A549 (cell line): ENCODE measurements at regions not wholly inside any gene's neighbourhood (a gene's known extent, or its start where the extent isn't known, plus 50 kb on each side); places are given as distances from the start of the nearest gene placed in this dataset.

Experiments used
- ATAC-seq, 2 experiments: fragments of 200-7000 bp in 1 of 2; fragments of >200 bp in 1 of 2; cut with Nextera tagmentation in 1 of 2; cut with Tn5 transposase in 1 of 2; 3 replicates each; pipeline versions ENCODE4 v1.8.0 to v1.9.1; 2018 to 2020; ENCODE audit warnings: mild to moderate bottlenecking in 1 of 2, moderate library complexity in 1 of 2
- CTCF ChIA-PET: fragments of 300-600 bp; sonication (Branson Sonifier 250); formaldehyde crosslinking; extraction: SDS; loops from one replicate; lab custom pipeline; 2021; ENCODE audit warnings: antibody characterized with exemption, inconsistent platforms; lab: Yijun Ruan, JAX
- POLR2A ChIA-PET: fragments of 350-600 bp; formaldehyde crosslinking; extraction: SDS; loops from one replicate; lab custom pipeline; 2021; ENCODE audit warnings: antibody characterized with exemption, inconsistent platforms; lab: Yijun Ruan, JAX
- DNase-seq, 2 experiments: peaks; one replicate each; pipeline versions ENCODE4 v3.0.0 to v3.0.0-alpha.2; 2011 to 2016; ENCODE audit warnings: low read depth in 1 of 2, low spot score in 1 of 2
- FAIRE-seq: peaks from 2 replicates; lab custom pipeline; 2011; peaks lifted over from hg19 to GRCh38; lab: Jason Lieb, UNC
- H3K27ac ChIP-seq, 2 experiments: fragments of >200 bp; sonication (Bioruptor Twin); formaldehyde crosslinking; 3 replicates each; pipeline ENCODE4 v1.5.1; 2016 to 2017
- H3K4me1 ChIP-seq: fragments of >200 bp; sonication (Bioruptor Twin); formaldehyde crosslinking; 3 replicates; pipeline ENCODE4 v1.6.1; 2016
- H3K4me2 ChIP-seq: fragments of >200 bp; sonication (Bioruptor Twin); formaldehyde crosslinking; 3 replicates; pipeline ENCODE4 v1.6.1; 2016
- H3K4me3 ChIP-seq: fragments of >200 bp; sonication (Bioruptor Twin); formaldehyde crosslinking; 3 replicates; pipeline ENCODE4 v1.5.1; 2016
- H3K9me3 ChIP-seq: fragments of >200 bp; sonication (Bioruptor Twin); formaldehyde crosslinking; 3 replicates; pipeline ENCODE4 v1.6.1; 2016
- BCL3 ChIP-seq: fragments of >200 bp; sonication (Bioruptor Twin); formaldehyde crosslinking; IDR thresholded peaks from 3 replicates; pipeline ENCODE4 v1.6.1; 2016
- BHLHE40 ChIP-seq: IDR thresholded peaks from 2 replicates; pipeline ENCODE4 v1.6.1; 2012; ENCODE audit warnings: low read depth, low read length, inconsistent platforms
- CBX2 ChIP-seq: fragments of 200-600 bp; sonication (generic); IDR thresholded peaks from 2 replicates; pipeline ENCODE4 v1.6.1; 2016; ENCODE audit warnings: low read depth, mild to moderate bottlenecking, borderline replicate concordance
- CBX8 ChIP-seq: fragments of 200-600 bp; sonication (generic); IDR thresholded peaks from 2 replicates; pipeline ENCODE4 v1.6.1; 2016
- CHD2 ChIP-seq: fragments of 150-350 bp; IDR thresholded peaks from 2 replicates; pipeline ENCODE4 v1.6.1; 2014; ENCODE audit warnings: low read length; ENCODE audit not compliant: partially characterized antibody
- CTCF ChIP-seq: fragments of >200 bp; sonication (Bioruptor Twin); formaldehyde crosslinking; IDR thresholded peaks from 3 replicates; pipeline ENCODE4 v1.5.1; 2016
- E2F6 ChIP-seq: IDR thresholded peaks from 2 replicates; pipeline ENCODE4 v1.6.1; 2012; ENCODE audit warnings: low read depth, borderline replicate concordance
- EHF ChIP-seq: fragments of 250-450 bp; sonication (Bioruptor Pico); IDR thresholded peaks from 2 replicates; pipeline ENCODE4 v1.5.0; 2020; ENCODE audit warnings: mild to moderate bottlenecking
- EHMT2 ChIP-seq: fragments of 200-600 bp; sonication (generic); IDR thresholded peaks from 2 replicates; pipeline ENCODE4 v1.6.1; 2016; ENCODE audit warnings: antibody characterized with exemption, low read depth, mild to moderate bottlenecking, moderate library complexity
- ELK1 ChIP-seq: fragments of 150-350 bp; IDR thresholded peaks from 2 replicates; pipeline ENCODE4 v1.6.1; 2014; ENCODE audit warnings: low read depth, mild to moderate bottlenecking, low read length
- EP300 ChIP-seq, 2 experiments: fragments of >200 bp; sonication (Bioruptor Twin); formaldehyde crosslinking; IDR thresholded peaks; 2 replicates in 1 of 2; 3 replicates in 1 of 2; pipeline ENCODE4 v1.6.1; 2016 to 2017
- FOSB ChIP-seq: fragments of 250-450 bp; sonication (Bioruptor Pico); IDR thresholded peaks from 2 replicates; pipeline ENCODE4 v1.5.0; 2020; ENCODE audit warnings: mild to moderate bottlenecking, moderate library complexity
- FOSL2 ChIP-seq, 2 experiments: fragments of 450-650 bp in 1 of 2; fragments of >200 bp in 1 of 2; sonication (Bioruptor Twin) in 1 of 2; formaldehyde crosslinking; IDR thresholded peaks; 2 replicates each; pipeline versions ENCODE4 v1.5.0 to v1.6.1; 2016 to 2020; ENCODE audit warnings: mild to moderate bottlenecking in 1 of 2, moderate library complexity in 1 of 2
- HMGXB4 ChIP-seq: fragments of 250-450 bp; sonication (Bioruptor Pico); IDR thresholded peaks from 2 replicates; pipeline ENCODE4 v1.5.0; 2021; ENCODE audit warnings: mild to moderate bottlenecking, moderate library complexity, borderline replicate concordance
- HOXB13 ChIP-seq: fragments of 250-450 bp; sonication (Bioruptor Pico); IDR thresholded peaks from 2 replicates; pipeline ENCODE4 v1.5.0; 2020; ENCODE audit warnings: low read depth, mild to moderate bottlenecking, moderate library complexity
- KDM5A ChIP-seq: fragments of 200-600 bp; sonication (generic); IDR thresholded peaks from 2 replicates; pipeline ENCODE4 v1.6.1; 2016; ENCODE audit warnings: antibody characterized with exemption, mild to moderate bottlenecking
- MAZ ChIP-seq: fragments of 150-350 bp; IDR thresholded peaks from 2 replicates; pipeline ENCODE4 v1.6.1; 2014; ENCODE audit warnings: antibody characterized with exemption, low read depth, low read length, borderline replicate concordance
- NFE2L2 ChIP-seq: fragments of 150-350 bp; conservative IDR thresholded peaks from 2 replicates; pipeline ENCODE4 v1.6.1; 2014; ENCODE audit warnings: low read length
- NR3C1 ChIP-seq: fragments of >200 bp; sonication (Bioruptor Twin); formaldehyde crosslinking; IDR thresholded peaks from 3 replicates; pipeline ENCODE4 v1.6.1; 2017
- PBX3 ChIP-seq: IDR thresholded peaks from 2 replicates; pipeline ENCODE4 v1.6.1; 2012
- PHF8 ChIP-seq: fragments of 200-600 bp; sonication (generic); IDR thresholded peaks from 2 replicates; pipeline ENCODE4 v1.6.1; 2016; ENCODE audit warnings: low read depth, mild to moderate bottlenecking, antibody characterized with exemption, moderate library complexity, borderline replicate concordance
- POLR2A ChIP-seq: IDR thresholded peaks from 2 replicates; pipeline ENCODE4 v1.6.1; 2012; ENCODE audit warnings: mild to moderate bottlenecking, low read length
- RCOR1 ChIP-seq: fragments of 150-350 bp; IDR thresholded peaks from 2 replicates; pipeline ENCODE4 v1.6.1; 2014; ENCODE audit warnings: antibody characterized with exemption, low read length, low read depth
- REST ChIP-seq: fragments of 200-600 bp; sonication (generic); IDR thresholded peaks from 2 replicates; pipeline ENCODE4 v1.6.1; 2016; ENCODE audit warnings: antibody characterized with exemption, mild to moderate bottlenecking, moderate library complexity
- RFX5 ChIP-seq: fragments of 450-650 bp; IDR thresholded peaks from 2 replicates; pipeline ENCODE4 v1.7.1; 2014; ENCODE audit warnings: antibody characterized with exemption, mild to moderate bottlenecking, moderate library complexity
- RNF2 ChIP-seq: fragments of 200-600 bp; sonication (generic); IDR thresholded peaks from 2 replicates; pipeline ENCODE4 v1.6.1; 2016; ENCODE audit warnings: low read depth, mild to moderate bottlenecking, antibody characterized with exemption, moderate library complexity, borderline replicate concordance
- SMC3 ChIP-seq: fragments of >200 bp; sonication (Bioruptor Twin); formaldehyde crosslinking; IDR thresholded peaks from 3 replicates; pipeline ENCODE4 v1.6.1; 2018; ENCODE audit warnings: inconsistent platforms
- TFCP2L1 ChIP-seq: fragments of 250-450 bp; sonication (Bioruptor Pico); IDR thresholded peaks from 2 replicates; pipeline ENCODE4 v1.5.0; 2021; ENCODE audit warnings: mild to moderate bottlenecking
- ZNF302 ChIP-seq: fragments of 250-450 bp; sonication (Bioruptor Pico); IDR thresholded peaks from 2 replicates; pipeline ENCODE4 v1.9.0; 2021; ENCODE audit warnings: inconsistent platforms, mild to moderate bottlenecking, moderate library complexity
- WGBS: methylation state at CpG from one replicate; pipeline ENCODE4 v1.1.6; 2017; ENCODE audit errors: missing lambda C conversion rate; 5-methylcytosine and 5-hydroxymethylcytosine counted together

- 27% methylated on average over 9 of the region's 10 CpGs for WGBS
- ChIA-PET CTCF (interaction anchor here (0.6 to 5.3 kb wide), 13 partner anchors 11 to 769 kb away, joined by 3 to 36 read pairs (median 3); no protein-coding TSS in a partner anchor), POLR2A (interaction anchor here (2.0 kb wide), 1 partner anchor 139 kb away, joined by 7 read pairs; no protein-coding TSS in a partner anchor)
- FAIRE-seq (no peak), ATAC-seq (peak; percentile 81 to 85), DNase-seq (peak; percentile 67 to 71)
- peak overlapping the region; percentile 59 for H3K4me2 ChIP-seq
- H3K27ac ChIP-seq: peak overlapping the region; percentile 76 to 77
- peaks cover 49% of the 10 kb centered on the region for H3K4me1 ChIP-seq
- no peak overlapping the region for H3K4me3 ChIP-seq
- peaks cover 10% of the 10 kb centered on the region; the same call in 1 of the 3 replicates for H3K9me3 ChIP-seq
- TF ChIP-seq EP300 (IDR thresholded peaks at IDR 0.05) (peak; percentile 35 to 57; a peak in 2 of 5 replicates), RFX5 (no peak), FOSB (CRISPR knock-in tag) (no peak), ZNF302 (CRISPR knock-in tag) (no peak), E2F6 (no peak), NFE2L2 (no peak), MAZ (no peak), CHD2 (no peak), PHF8 (no peak), NR3C1 (no peak), RCOR1 (0 out of 2 replicates have a peak, but pooled peaks have one; percentile 59), CBX8 (no peak), KDM5A (no peak), POLR2A (no peak), EHF (CRISPR knock-in tag) (no peak), BCL3 (no peak), CTCF (no peak), HOXB13 (CRISPR knock-in tag) (no peak), SMC3 (no peak; the same call in 2 of the 3 replicates), CBX2 (no peak), EHMT2 (no peak), ELK1 (no peak), RNF2 (no peak), BHLHE40 (no peak), FOSL2 (IDR thresholded peaks at IDR 0.05) (peak; percentile 64), FOSL2 (CRISPR knock-in tag; IDR thresholded peaks at IDR 0.05) (peak; percentile 47), REST (no peak), TFCP2L1 (no peak), HMGXB4 (CRISPR knock-in tag) (no peak), PBX3 (no peak)
Observed at GRCh38 chr10:5584895-5585516, 60.2 kb downstream of the CALML3 start.
